ENCODE measurements at regions not wholly inside any gene's neighbourhood (a gene's known extent, or its start where the extent isn't known, plus 50 kb on each side); places are given as distances from the start of the nearest gene placed in this dataset.

DNA sequence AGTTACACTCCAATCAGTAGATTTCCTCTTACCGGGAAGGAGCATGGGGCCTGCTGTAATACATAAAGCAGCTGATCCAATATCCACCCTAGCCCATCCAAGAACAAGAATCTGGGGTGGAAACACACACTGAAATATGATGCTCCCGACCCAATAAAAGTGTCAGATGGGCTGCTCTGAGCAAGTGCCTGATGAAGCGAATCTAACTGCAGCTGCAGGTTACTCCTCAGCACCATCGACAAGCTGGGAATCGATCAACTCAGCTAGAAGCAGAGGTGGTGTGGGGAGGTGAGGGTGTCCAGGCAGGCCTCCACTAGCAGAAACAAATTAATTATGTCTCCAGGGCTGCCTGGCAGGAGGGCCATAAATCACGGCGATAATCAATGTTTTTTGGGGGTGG lies 64.0 kb upstream of the WSCD2 start:
- TF ChIP-seq, protein P1, sequence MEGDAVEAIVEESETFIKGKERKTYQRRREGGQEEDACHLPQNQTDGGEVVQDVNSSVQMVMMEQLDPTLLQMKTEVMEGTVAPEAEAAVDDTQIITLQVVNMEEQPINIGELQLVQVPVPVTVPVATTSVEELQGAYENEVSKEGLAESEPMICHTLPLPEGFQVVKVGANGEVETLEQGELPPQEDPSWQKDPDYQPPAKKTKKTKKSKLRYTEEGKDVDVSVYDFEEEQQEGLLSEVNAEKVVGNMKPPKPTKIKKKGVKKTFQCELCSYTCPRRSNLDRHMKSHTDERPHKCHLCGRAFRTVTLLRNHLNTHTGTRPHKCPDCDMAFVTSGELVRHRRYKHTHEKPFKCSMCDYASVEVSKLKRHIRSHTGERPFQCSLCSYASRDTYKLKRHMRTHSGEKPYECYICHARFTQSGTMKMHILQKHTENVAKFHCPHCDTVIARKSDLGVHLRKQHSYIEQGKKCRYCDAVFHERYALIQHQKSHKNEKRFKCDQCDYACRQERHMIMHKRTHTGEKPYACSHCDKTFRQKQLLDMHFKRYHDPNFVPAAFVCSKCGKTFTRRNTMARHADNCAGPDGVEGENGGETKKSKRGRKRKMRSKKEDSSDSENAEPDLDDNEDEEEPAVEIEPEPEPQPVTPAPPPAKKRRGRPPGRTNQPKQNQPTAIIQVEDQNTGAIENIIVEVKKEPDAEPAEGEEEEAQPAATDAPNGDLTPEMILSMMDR (conservative IDR thresholded peaks at IDR 0.05; ENCODE audit: low read depth, low read length) = no peak
- no peak for DNase-seq (ENCODE audit: low read depth)
- no peak overlapping the region for H3K4me3 ChIP-seq (ENCODE audit: low read length)

DNA sequence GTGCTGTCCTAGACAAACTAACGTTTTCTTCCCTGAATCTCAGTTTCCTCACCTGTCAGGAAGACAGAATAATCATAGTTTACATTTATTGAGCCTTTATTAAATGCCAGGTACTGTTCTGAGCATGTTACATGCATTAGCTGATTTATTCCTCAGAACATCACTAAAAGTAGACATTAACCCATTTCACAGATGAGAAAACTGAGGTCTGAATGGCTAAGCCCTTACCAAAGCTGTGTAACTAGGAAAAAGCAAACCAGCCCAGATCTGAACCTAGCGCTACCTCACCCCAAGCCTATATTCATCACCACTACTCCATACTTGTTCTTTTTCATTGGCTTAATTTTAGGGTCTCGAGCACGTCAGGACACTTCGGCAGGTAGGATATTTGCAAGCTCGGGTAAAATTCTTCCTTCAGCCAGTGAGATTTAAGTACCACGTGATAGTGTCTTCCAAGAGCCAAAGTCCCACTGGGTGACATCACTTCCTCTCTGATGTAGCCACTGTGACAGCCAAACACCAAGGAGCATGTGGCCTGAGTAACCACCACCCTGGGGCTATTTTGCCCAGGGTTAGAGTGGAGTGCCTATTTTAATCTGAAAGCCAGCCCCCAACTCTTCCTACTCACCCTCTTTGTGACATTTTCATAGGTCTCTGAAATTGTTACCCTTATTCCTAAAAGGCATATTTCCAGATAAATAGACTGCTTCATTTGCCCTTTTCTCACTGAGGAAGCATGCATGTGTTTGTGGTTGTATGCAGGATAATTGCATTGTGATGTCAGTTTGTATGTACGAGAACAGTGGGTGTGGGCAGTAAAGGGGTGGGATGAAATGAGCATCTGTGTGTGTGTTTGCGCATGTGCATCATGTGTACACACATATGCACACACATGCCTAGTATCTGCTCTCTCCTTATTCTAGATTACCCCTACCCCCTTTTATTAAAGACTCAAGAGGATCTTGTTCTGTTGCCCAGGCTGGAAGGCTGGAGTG lies 62.2 kb upstream of the WSCD2 start:
- DNase-seq (ENCODE audit: low read depth) = no peak
- H3K4me3 ChIP-seq (ENCODE audit: low read length) = no peak overlapping the region
- TF ChIP-seq, protein P1 (conservative IDR thresholded peaks at IDR 0.05; ENCODE audit: low read depth, low read length) = no peak

DNA sequence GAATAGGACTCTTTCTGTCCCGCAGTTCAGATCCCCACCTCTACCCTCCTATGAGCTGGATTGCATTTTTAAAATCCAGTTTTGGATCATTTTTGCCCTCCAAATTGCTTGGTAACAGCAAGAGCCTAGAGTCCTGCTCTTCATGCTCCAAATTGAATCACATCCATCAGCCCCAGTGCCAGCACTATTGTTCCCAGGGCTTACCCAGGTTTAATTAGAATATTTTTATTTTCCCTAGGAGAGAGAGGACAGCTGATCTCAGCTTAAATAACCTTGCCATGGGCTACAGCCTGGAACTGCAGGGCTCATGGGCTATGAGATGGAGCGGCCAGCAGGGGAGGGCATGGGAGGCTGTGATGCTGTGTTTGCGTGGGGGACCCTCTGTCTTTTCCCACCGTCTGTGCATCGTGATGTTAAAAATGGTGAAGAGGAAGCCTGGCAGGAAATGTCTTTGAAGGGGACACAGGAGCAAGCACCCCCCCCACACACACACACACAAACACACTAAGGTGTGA lies 59.4 kb upstream of the WSCD2 start:
- no peak for DNase-seq (ENCODE audit: low read depth)
- H3K4me3 ChIP-seq (ENCODE audit: low read length) = no peak overlapping the region
- TF ChIP-seq, protein P1 (conservative IDR thresholded peaks at IDR 0.05; ENCODE audit: low read depth, low read length) = no peak

DNA sequence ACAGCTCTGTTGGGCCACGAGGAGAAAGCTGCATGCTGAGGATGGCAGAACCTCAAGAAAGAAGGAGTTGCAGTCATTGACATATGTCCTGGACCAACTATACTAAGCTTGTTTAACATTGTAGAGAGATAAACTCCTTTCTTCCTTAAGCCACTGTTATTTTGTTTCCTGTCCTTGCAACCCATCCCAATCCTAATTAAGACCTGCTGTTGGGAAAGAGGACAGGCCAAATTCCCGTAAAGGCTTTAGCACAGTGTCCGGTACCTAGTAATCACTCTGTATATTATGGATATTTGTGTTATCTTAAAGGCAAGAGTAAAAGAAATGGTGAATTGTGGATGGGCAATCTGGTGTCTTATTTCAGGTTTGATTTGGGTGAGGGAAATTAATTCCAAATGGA lies 53.5 kb upstream of the WSCD2 start:
- no peak overlapping the region for H3K4me3 ChIP-seq (ENCODE audit: low read length)
- TF ChIP-seq, protein P1 (conservative IDR thresholded peaks at IDR 0.05; ENCODE audit: low read depth, low read length) = no peak
- no peak for DNase-seq (ENCODE audit: low read depth)

DNA sequence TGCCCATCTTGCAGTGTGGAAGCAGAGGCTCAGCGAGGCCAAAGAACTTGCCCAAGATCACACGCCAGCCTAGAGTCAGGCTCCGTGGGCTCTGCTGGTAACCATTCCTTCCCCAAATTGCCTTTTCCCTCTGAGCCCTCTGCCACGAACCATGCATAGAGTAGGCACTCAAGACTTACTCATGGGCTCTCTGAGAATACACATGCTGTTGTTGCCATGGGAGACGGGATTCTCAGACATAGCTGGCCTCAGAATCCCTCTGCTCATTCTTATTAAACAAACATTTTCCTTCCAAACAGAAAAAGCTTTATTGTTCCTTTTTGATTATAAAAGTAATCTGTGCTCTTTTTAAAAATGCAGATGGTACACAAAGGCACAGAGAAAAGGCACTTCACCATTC lies 52.5 kb upstream of the WSCD2 start:
- TF ChIP-seq, protein P1 (conservative IDR thresholded peaks at IDR 0.05; ENCODE audit: low read depth, low read length) = no peak
- no peak overlapping the region for H3K4me3 ChIP-seq (ENCODE audit: low read length)
- no peak for DNase-seq (ENCODE audit: low read depth)

DNA sequence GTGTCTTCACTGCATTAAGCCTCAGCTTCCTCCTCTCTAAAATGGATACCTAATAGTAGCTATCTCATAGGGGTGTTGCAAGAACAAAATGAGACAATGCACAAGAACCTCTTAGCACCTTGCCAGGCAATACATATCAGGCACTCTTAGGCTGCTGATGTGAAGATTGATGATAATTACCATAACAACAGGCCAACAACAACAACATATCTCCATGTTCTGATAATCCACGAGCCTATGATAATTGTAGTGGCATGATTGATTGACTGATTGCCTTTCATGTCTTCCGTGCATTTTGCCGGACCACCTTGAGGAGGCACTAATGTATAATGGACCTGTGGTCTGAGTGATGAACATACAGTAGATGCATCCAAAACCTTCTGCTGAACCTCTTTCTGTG lies 50.7 kb upstream of the WSCD2 start:
- TF ChIP-seq, protein P1 (conservative IDR thresholded peaks at IDR 0.05; ENCODE audit: low read depth, low read length) = no peak
- H3K4me3 ChIP-seq (ENCODE audit: low read length) = no peak overlapping the region
- no peak for DNase-seq (ENCODE audit: low read depth)
